Thoracic aorta (tissue), 2 donors: ENCODE measurements at regions not wholly inside any gene's neighbourhood (a gene's known extent, or its start where the extent isn't known, plus 50 kb on each side); places are given as distances from the start of the nearest gene placed in this dataset.

ENCODE experiments used
- ATAC-seq: fragments of 150-250 bp; one replicate; pipeline ENCODE4 v1.8.0; 2017; ENCODE audit warnings: low read depth; ENCODE audit not compliant: insufficient number of reproducible peaks, low FRiP score
- DNase-seq: peaks from one replicate; pipeline ENCODE4 v3.0.0-alpha.2; 2020; ENCODE audit warnings: low spot score
- H3K27ac ChIP-seq, 2 donors: fragments of 200-600 bp; sonication (generic); 1 replicate in 1 of 2; 2 replicates in 1 of 2; pipeline ENCODE4 v1.5.1; 2016; ENCODE audit warnings: mild to moderate bottlenecking in 2 of 2, moderate library complexity in 2 of 2
- H3K27me3 ChIP-seq: fragments of 200-600 bp; sonication (generic); replicated peaks from 2 replicates; pipeline ENCODE4 v1.6.0; 2016; ENCODE audit warnings: mild to moderate bottlenecking; ENCODE audit not compliant: insufficient read depth
- H3K36me3 ChIP-seq: fragments of 200-600 bp; sonication (generic); one replicate; pipeline ENCODE4 v1.5.1; 2016
- H3K4me1 ChIP-seq, 2 donors: fragments of 200-600 bp; sonication (generic); 1 replicate in 1 of 2; 2 replicates in 1 of 2; pipeline versions ENCODE4 v1.5.1 to v1.6.0; 2016; ENCODE audit warnings: low read depth in 2 of 2, mild to moderate bottlenecking in 1 of 2; ENCODE audit not compliant: control insufficient read depth in 1 of 2
- H3K4me3 ChIP-seq: fragments of 200-600 bp; sonication (generic); 2 replicates; pipeline ENCODE4 v1.5.1; 2016; ENCODE audit warnings: mild to moderate bottlenecking
- H3K9me3 ChIP-seq: fragments of 200-600 bp; sonication (generic); 2 replicates; pipeline ENCODE4 v1.5.1; 2016
- TF ChIP-seq, protein P1 (sequence below): fragments of 200-600 bp; sonication (generic); IDR thresholded peaks from one replicate; pipeline ENCODE4 v1.5.1; 2019; ENCODE audit warnings: antibody characterized with exemption

DNA sequence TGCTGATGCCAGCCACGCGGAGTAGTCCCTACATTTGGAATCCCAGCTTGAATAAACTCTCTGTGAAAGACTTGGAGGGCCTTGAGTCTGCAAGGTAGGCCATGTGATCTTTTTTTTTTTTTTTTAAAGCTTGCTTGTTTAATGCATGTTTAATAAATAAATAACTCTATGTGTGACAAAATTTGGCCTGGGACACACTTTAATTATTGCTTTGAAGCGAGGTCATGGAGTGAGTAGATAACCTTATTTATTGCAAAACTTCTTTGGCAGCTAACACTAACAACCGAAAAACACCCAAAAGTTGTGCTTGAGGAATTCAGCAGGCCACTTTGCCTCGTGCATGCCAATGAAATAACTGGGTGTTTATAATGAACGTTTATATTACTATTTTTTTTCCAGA lies 382.2 kb downstream of the FLRT2 start:
- Histone ChIP-seq H3K4me1 (no peaks in the 10 kb centered on the region), H3K9me3 (no peaks in the 10 kb centered on the region), H3K27me3 (no peaks in the 10 kb centered on the region), H3K36me3 (no peaks in the 10 kb centered on the region), H3K4me3 (no peak overlapping the region), H3K27ac (no peak overlapping the region)
- TF ChIP-seq, protein P1, sequence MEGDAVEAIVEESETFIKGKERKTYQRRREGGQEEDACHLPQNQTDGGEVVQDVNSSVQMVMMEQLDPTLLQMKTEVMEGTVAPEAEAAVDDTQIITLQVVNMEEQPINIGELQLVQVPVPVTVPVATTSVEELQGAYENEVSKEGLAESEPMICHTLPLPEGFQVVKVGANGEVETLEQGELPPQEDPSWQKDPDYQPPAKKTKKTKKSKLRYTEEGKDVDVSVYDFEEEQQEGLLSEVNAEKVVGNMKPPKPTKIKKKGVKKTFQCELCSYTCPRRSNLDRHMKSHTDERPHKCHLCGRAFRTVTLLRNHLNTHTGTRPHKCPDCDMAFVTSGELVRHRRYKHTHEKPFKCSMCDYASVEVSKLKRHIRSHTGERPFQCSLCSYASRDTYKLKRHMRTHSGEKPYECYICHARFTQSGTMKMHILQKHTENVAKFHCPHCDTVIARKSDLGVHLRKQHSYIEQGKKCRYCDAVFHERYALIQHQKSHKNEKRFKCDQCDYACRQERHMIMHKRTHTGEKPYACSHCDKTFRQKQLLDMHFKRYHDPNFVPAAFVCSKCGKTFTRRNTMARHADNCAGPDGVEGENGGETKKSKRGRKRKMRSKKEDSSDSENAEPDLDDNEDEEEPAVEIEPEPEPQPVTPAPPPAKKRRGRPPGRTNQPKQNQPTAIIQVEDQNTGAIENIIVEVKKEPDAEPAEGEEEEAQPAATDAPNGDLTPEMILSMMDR: no peak
- no peak for DNase-seq
- ATAC-seq: no peak

- no peak for DNase-seq
- TF ChIP-seq, protein P1: no peak
These were observed 381.1 kb downstream of the FLRT2 start for GRCh38 chr14:85911044-85911443.

GRCh38 chr14:85909581-85909980 lies 379.6 kb downstream of the FLRT2 start:
- H3K4me3 ChIP-seq: no peak overlapping the region
- H3K27me3 ChIP-seq: no peaks in the 10 kb centered on the region
- H3K4me1 ChIP-seq: no peaks in the 10 kb centered on the region
- no peak for DNase-seq
- ATAC-seq: no peak
- TF ChIP-seq, protein P1: no peak
- no peak overlapping the region for H3K27ac ChIP-seq
- no peaks in the 10 kb centered on the region for H3K9me3 ChIP-seq
- H3K36me3 ChIP-seq: no peaks in the 10 kb centered on the region

More at GRCh38 chr14:85911044-85911443, 381.1 kb downstream of the FLRT2 start:
- H3K4me1 ChIP-seq: no peaks in the 10 kb centered on the region
- H3K4me3 ChIP-seq: no peak overlapping the region
- ATAC-seq: no peak
- H3K9me3 ChIP-seq: no peaks in the 10 kb centered on the region
- H3K36me3 ChIP-seq: no peaks in the 10 kb centered on the region
- H3K27me3 ChIP-seq: no peaks in the 10 kb centered on the region
- no peak overlapping the region for H3K27ac ChIP-seq

- Histone ChIP-seq H3K4me1 (no peaks in the 10 kb centered on the region), H3K9me3 (no peaks in the 10 kb centered on the region), H3K4me3 (no peak overlapping the region), H3K27ac (no peak overlapping the region), H3K27me3 (no peaks in the 10 kb centered on the region), H3K36me3 (no peaks in the 10 kb centered on the region)
- TF ChIP-seq, protein P1: no peak
- no peak for DNase-seq
- no peak for ATAC-seq
These were observed 377.6 kb downstream of the FLRT2 start for GRCh38 chr14:85907536-85907935.

- DNase-seq (no peak), ATAC-seq (no peak)
- Histone ChIP-seq H3K36me3 (no peaks in the 10 kb centered on the region), H3K4me1 (no peaks in the 10 kb centered on the region), H3K4me3 (no peak overlapping the region), H3K9me3 (no peaks in the 10 kb centered on the region), H3K27ac (no peak overlapping the region), H3K27me3 (no peaks in the 10 kb centered on the region)
- TF ChIP-seq, protein P1: no peak
These were observed 367.9 kb downstream of the FLRT2 start for GRCh38 chr14:85897808-85898207.
